ENCODE measurements at regions not wholly inside any gene's neighbourhood (a gene's known extent, or its start where the extent isn't known, plus 50 kb on each side); places are given as distances from the start of the nearest gene placed in this dataset.
A peak's percentile ranks its signal among the peaks of the same experiment; 100 is the strongest.

DNA sequence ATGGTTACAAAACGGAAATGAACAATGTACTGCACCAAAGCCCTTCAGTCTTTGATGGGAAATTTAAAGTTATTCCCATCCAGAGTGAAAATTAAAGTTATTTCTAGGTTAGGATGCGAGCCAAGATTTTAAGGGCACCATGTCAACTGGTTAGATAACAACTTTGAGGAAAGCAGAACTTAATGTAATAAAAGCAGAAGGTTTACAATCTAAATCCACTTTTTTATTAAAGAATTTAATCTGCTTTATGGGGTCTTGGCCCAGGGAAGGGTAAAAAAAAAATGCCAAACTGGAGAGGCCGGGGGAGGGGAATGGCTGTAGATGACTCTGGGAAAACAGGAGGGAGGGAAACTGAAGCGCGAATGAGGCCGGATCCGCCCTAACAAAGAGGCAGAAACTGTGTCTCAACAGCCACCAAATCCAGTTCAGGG, 108.2 kb upstream of the ATF7IP start:
- no peak for DNase-seq

DNA sequence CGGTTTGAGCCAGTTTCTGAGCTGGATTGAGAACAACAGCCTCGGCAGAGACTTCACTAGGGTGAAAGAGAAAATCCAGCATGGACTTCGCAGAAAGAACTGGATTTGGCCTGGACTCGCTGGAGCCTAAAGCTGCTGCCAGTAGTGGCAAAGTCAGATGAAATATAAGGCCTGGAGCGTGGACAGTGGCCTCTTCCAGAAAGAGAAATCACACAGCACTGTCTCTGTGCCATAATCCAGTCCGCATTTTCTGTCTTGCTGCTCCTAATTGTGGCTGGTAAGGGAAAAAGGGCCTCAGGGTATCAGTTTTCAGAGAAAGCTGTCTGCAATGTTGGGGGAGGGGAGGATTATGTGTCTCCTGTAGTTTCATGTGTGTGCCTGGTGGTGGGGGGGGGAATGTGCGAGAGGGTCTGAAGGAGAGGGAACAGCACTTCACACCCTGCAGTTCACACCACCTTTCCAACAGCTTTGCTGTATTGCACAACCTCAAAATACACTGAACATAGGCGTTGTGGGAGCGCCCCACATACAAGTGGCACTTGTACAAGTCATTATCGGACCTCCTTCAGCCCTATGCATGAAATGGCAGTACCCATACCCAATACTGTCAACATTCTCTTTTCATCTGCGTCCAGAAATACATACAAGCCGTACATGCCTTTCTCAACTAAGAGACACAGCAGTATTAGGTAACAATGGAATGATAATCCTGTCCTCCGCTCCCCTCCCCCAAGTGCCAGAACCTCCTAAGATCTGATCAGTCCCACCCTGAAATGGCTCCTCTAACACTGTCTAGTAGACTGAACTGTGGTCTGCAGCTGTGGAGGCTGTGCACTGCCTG, 107.5 kb upstream of the ATF7IP start:
- peak; percentile 78 for DNase-seq

DNA sequence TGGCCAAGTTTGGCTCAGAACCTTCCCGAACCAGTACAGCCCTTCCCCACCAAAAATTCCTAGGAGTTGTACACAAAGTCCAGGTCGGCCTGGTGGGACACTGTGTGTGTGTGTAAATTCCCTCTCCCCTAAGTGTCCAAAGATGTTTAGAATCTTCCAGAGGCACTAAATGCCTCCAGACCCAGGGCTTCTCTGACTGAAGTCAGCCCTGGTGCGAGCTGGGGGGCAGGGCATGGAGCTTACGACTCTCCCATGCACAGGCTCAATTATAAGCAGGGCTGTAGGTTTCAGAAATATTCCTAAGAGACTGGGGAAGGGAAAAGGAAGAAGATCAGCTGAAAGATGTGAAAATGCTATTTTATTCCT, 106.9 kb upstream of the ATF7IP start:
- DNase-seq, result no peak

DNA sequence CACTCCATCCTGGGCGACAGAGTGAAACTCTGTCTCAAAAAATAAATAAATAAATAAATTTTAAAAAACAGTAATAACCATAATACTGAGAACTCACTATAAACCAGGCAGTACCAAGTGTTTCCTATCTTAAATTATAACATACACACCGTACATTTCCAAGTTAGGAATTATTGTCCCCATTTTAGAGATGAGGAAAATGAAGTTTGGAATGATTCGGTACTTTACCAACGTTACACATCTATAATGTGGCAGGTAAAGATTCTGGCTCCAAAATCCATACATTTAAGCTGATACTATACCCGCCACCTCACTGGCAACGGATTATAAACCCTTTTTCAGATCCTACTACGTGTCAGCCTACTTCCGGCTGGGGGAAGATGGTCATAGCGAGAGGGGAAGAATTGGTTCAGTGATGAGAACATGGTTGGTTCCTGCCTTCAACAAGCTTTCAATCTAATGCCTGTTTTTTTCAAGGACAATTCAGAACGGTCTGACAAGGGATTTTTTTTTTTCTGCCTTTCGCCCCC, 105.9 kb upstream of the ATF7IP start:
- no peak for DNase-seq

DNA sequence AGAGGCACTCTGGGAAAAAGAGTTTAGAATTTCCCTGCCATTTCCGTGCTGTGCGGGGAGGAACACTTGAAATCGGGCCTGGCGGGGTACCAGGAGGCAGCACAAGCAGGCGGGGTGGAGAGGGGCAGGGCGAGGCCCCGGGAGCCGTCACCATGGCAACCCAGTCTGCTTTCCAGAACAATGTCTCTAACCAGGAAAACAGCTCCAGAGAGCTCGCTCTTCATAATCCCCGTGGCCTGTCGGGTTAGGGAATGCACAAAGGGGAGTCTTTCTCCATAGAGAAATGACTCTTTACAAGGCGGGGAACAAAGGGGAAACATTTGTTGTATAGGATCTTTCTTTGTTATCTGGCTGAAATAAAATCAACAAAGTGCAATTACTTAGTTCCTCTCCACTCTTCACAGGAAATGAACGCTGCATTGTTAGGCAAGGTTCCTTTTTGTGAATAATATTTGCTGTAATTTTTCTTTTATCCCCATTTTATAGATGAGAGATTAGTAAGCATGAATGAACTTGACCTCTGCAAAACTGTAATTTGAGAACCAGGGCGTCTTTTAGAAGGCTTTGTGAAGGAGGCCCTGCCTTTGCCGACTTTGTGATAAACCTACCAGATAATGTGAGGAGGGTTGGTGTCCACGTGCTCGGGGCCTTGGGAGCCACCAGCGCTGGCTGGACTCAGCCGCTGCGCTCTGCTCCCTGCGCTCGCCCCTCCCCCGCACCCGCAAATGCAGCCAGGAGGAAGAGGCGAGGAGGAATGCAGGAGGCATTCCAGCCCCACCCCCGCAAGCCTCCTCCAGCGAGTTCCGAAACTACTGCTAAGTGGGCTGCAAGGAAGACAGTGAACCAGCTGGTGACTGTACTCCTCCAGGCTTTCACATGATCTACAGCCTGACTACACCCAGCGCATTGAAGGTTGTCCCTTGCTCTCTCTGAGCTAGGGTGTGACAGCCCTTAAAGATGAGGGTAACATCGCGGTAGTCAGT, 105.2 kb upstream of the ATF7IP start:
- DNase-seq, result no peak

DNA sequence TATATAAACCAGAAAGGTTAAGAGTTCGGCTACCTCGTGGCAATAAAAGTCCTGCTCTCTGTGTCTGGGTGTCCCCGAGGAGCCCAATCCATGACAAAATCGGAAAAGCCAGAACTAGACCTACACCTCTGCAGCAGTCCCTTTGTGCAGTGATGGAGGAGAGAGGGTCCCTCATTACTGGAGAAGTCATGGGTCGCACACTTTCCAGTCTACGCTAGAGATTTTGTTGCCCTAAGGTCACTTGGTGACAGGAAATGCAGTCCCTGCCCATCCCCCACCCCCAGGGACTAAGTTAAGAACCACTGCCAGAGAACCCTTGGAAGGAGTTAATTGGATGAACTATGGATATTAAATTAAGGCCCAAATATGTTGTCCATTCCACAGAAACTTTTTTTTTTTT, 104.4 kb upstream of the ATF7IP start:
- no peak for DNase-seq

DNA sequence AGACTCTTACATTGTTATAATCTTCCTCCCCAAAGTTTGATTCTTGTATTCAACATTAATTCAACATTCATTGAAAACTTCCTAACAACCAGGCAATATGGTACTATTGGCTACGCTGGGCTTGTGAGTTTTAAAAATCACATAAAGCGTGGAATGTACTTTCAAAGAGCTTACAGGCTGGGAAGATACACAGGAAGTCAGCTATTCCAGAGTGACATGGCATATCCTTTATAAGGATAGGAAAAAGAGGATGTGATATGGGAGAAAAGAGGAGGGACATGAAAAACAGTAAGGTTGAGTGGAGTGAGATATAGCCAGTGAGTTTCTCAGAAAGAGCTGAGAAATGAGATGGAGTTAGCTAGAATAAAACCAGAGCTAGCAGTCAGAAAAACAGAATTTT, 103.6 kb upstream of the ATF7IP start:
- no peak for DNase-seq

DNA sequence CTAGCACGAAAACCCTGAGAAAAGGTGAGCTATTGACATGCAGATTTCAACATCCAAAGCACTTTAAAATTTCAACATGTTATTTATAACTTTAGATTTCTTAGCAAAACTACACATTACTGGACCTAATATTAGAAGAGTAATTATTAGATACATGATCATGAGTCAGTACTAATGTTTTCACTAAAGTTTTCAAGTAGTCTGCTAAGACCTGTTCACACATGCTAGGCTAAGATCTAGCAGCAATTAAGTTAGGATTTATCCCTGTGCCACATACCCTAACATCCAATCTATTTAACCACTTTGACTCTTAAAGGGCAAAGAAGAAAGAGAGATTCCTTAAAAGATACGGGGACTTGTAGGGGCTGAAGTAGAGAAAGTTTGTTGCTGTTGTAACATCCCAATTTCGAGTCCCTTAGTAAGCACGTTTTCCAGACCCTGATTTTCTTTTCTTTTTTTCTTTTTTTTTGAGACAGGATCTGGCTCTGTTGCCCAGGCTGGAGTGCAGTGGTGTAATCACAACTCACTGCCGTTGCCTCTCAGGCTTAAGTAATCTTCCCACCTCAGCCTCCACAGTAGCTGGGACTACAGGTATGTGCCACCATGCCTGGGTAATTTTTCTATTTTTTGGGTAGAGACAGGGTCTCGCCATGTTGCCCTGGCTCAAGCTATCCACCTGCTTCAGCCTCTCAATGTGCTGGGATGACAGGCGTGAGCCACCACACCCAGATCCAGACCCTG, 102.5 kb upstream of the ATF7IP start:
- DNase-seq, result no peak

DNA sequence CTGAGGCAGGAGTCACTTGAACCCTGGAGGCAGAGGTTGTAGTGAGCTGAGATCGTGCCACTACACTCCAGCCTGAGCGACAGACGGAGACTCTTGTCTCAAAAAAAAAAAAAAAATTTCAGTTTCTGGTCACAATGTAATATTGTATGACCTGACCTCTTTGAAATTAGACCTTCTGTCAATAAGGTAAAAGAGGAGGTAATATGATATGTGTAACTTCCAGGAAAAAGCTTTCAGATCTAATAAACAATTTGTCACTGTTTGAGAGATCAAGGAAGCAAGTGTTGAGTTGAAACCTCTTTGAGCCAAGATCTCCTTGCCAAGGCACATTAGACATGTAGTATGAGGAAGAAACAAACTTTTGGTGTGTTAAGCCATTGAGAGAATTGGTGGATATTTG, 101.7 kb upstream of the ATF7IP start:
- DNase-seq, result no peak

DNA sequence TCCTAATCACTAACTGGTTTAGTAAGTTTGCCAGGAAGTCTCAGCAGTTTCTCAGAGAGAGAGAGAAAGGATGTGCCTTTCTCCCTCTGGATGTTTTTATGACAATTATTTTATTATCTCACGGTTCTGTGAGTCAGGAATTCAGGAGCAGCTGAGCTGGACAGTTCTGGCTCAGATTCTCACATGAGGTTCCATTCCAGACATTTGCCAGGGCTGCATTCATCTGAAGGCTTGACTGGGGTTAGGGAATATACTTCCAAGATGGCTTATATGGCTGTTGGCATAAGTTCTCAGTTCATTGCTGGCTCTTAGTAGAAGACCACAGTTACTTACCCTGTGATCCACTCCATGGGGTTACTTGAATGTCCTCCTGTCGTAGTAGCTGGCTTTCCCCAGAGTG, 101.2 kb upstream of the ATF7IP start:
- DNase-seq, result no peak

DNA sequence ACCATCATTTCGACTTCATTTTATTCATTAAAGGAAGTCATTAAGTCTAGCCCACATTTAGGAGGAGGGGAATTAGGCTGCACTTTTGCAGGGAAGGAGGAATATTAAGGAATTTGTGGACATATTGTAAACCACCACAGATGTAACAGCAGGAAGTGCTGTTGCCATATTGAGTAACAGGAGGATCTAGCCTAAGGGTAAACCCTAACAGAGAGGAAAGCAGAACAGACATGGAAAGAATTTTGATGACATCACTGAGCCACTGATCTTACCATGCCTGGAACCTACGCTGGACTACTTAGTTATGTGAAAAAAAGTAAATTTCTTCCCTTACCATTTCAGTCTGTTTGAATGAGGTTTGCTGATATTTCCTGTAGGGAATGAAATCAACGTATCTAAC, 100.7 kb upstream of the ATF7IP start:
- no peak for DNase-seq

DNA sequence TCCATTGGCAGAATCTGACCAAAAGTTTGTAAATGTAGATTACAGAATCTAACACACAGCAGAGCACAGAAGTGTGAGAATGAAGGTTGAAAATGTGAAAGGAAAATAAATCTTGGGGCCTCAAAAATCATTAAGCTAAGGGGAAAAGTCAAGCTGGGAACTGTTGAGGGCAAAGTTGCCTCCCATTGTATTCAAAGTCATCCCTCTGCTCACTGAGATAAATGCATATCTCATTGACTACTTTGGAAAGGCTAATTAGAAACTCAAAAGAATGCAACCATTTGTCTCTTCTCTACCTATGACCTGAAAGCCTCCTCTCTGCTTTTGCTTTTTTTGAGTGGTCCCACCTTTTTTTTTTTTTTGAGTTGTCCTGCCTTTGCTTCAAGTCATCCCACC, 97.4 kb upstream of the ATF7IP start:
- no peak for DNase-seq

DNA sequence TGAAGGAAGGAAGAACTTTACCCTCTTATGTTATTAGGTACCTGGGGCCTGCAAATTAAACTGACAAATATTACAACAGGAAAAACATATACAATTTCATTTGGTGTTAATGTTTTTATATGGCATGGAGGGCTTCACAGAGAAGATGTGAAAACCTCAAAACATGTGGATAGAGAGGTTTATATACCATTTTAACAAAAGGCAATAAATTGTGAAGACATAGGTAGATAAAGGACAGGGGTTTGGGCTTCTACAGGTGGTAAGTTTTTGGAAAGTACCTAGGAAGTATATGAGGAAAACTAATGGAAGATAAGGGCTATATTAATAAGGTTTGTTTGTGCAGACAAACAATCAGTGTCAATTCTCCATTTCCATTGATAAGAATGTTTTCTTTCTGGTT, 95.1 kb upstream of the ATF7IP start:
- DNase-seq, result no peak

DNA sequence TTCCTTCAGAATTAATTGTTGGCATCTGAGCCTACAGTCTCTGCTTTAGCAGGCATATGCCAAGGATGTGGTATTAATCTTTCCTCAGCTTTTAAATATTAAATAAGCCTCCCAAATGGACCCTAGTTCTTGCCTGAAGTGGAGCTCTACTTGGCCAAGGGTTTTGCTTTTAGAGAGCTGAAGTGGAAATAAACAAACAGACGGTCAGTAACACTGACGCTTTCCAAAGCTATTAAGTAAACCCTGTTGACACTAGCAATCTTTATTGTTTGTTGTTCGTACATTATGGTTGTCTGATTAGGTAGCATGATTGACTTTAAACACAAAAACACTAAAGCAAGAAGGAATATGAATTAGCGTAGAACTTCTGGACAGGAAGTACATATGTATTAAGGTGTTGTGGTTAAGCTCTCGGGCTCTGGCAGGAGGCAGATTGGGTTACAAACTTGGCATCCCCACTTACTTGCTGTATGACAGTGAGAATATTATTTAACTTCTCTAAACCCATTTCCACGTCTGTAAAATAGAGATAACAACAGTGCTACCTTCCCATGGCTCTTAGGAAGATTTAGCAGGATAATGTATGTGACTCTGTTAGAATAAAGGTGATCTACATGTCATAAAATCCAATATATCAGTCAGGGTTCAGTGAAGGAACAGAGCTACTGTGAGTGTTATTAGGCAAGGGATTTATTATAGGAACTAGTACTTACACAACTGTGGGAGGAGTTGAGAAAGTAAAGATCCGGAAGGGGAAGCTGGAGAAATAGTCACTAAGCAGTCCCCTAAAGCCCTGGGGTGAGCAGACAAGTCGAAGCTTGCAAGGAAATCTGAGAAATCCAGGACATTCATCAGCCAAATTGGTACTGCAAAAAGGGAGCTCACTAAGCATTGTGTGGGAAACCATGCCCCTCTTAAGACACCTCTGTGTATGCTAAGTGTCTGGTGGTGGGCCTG, 92.2 kb upstream of the ATF7IP start:
- DNase-seq, result peak; percentile 13

DNA sequence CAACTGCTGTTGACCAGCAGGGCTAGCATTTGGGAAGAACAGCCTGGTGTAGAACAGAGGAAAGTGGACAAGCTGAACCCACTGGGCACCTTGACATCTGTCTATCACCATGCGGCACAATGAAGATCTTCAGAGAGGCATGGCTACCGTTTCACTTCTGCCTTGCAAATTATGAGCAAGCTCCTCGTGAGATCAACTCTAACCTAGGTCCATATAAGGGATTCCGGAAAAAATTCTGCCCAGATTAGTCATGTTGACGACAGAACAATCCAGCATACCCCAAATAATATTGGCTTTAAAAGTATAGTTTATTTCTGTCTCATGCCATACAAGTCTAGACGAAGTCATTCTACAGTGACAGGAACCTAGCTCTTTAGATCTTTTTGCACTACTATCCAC, 91.6 kb upstream of the ATF7IP start:
- no peak for DNase-seq

DNA sequence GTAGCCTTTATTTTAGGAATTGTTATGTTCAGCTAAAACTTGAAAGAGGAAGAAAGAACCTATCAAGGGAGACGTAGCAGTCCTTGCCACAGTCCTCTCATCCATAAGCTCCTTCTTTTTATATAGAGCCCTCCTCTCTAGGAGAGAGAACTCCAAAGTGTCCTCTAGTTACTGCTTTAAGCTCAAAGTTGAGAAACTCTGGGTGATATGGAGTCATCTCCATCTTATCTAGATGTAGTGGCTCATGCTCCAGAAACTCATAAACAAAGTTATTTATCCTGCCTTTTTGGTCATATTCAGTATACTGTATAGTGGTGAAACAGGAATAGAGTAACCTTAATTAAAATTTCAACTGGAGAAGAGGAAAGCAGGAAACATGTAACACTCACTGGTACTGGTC, 90.4 kb upstream of the ATF7IP start:
- DNase-seq, result no peak

DNA sequence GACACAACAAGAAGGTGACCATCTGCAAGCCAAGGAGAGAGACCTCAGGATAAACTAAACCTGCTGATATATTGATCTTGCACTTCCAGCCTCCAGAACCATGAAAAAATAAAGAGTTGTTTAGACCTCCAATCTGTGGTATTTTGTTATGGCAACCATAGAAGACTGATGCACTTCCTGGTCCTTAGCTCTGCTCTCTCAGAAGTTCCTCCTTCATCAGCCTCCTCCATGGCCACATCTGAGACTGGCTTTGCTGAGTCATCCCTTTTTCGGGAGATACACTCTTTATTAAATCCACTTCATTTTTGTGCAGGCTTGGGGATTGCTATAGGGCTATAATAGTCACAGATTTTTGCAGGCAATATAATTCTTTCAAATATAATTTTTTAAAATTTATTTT, 89.6 kb upstream of the ATF7IP start:
- no peak for DNase-seq

DNA sequence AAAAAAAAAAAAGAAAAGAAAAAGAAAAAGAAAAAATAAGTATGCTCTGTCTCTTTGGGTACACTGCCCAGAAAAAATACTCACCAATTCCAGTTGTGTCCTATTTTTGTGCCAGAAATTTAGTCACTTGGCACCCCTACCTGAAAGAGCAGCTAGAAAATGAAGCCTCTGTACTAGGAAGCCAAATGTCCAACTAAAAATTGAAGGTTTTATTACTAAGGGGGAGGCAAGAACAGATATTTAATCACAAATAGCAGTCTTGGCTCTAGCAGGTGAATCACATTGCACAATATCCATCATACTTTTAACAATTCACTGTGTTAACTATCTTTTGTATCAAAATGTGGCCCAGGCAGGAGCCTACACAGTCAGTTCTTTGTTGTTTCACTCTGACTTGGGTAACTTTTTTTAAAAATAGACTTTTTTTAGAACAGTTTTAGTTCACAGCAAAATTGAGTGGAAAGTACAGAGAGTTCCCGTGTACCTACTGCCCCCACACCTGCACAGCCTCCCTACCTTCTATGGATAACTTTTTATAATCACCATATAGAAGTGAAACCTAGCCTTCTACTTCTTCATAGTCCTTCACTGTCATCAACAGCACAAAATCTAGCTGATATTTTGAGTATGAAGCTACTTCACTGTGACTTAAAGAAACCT, 87.1 kb upstream of the ATF7IP start:
- DNase-seq, result no peak

DNA sequence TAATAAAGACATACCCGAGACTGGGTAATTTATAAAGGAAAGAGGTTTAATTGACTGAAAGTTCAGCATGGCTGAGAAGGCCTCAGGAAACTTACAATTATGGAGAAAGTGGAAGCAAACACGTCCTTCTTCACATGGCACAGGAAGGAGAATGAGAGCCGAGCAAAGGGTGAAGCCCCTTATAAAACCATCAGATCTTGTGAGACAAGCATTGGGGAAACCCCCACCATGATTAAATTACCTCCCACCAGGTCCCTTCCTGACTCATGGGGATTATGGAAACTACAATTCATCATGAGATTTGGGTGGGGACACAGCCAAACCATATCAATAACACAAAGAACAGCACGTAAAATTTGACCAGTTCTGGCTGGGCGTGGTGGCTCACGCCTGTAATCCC, 85.6 kb upstream of the ATF7IP start:
- DNase-seq, result no peak

DNA sequence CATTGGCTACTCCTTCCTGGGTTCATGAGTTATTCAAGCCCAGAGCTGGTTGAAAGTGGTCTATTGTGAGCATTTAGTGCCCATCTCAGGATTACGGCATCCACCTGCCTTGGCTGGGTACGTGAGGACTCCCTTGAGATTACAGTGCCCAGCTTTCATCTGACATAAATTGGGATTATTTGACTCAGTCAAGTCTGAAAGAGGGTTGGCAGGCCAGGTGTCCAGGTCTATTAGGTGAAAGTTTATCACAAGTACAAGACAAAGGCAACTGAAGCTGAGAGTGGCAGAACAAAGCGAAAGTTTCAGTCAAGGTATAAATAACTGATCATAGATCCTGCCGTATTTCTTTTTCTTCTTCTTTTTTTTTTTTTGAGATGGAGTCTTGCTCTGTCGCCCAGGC, 84.6 kb upstream of the ATF7IP start:
- DNase-seq, result no peak

DNA sequence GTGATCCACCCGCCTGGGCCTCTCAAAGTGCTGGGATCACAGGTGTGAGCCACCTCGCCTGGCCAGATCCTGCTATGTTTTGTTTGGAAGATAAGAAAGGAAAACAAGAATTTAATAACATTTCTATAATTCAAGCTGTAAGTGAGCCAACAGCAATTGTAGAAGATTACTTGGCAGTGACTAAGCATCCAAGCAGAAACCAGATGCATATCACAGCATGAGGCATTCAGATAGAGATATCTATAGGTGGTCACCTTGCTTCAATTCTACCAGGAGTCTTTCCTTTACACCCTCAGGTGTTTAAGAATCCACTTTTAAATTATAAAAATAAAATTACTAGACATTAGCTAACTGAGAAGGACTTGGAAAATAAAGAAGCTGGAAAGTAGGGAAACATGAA, 83.9 kb upstream of the ATF7IP start:
- DNase-seq, result no peak
